ENCODE measurements at regions not wholly inside any gene's neighbourhood (a gene's known extent, or its start where the extent isn't known, plus 50 kb on each side); places are given as distances from the start of the nearest gene placed in this dataset.

DNA sequence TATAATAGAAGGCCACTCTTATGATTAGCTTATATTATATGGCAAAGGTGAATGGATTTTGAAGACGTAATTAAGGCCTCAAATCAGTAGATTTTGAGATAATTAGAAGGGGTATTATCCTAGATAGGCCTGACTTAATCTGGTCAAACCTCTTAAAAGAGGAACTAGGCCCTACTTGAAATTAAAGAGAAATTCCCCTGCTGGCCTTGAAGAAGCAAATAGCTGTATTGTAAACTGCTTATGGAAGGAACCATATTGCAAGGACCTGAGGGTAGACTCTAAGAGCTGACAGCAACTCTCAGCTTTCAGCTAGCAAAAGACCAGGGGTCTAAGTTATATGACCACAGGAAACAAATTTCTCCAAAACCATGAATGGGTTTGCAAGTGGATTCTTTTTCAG lies 219.0 kb upstream of the ONECUT1 start:
- peak; percentile 3 for DNase-seq

DNA sequence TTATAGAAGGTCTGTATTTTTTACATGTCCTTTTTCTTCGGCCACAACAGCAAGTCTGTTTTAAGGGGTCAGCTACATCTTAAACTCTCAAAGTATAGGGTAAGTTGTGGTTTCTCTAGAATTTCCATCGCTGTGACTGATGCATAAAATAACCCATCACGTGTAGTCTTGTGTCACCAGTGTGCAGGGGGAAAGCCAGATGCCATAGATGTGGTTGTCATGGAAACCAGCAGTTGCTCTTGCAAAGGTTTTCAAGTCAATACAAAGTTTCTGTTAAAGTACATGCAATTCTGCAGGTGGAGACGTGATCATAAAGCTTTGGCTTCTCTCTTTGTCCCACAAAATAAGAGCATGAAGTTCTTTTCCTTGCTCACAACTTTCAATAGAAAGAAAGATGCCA lies 210.3 kb upstream of the ONECUT1 start:
- no peak for DNase-seq

DNA sequence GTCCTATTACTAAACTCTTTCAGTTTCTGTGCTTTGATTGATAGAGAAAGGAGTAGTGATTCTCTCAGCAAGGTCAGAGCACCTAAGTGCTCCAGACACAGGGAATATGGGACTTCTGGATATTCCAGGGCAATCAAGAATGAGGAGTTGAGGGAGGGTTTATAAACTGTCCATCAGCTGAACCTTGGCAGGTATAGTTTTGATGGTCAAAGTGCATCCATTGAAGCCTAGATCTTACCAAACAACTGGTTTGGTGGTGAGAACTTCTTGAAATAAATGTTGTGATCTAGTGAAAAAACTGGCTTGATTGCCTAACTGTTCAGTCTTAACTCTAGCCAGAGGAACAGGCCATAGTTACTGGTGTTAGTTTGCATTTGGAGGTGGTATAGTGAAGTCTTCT lies 207.0 kb upstream of the ONECUT1 start:
- DNase-seq = no peak

DNA sequence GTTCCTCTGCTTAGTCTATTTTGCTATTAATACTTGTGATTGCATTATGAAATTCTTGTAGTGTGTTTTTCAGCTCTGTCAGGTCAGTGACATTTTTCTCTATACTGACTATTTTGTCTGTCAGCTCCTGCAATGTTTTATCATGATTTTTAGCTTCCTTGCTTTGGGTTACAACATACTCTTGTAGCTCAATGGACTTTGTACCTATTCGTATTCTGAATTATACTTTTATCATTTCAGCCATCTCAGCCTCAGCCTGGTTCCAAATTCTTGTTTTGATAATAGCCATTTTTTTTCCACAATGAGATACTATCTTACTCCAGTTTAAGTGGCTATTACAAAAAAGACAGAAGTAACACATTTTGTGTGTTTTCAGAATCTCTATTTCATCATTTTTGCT lies 204.2 kb upstream of the ONECUT1 start:
- DNase-seq = no peak

DNA sequence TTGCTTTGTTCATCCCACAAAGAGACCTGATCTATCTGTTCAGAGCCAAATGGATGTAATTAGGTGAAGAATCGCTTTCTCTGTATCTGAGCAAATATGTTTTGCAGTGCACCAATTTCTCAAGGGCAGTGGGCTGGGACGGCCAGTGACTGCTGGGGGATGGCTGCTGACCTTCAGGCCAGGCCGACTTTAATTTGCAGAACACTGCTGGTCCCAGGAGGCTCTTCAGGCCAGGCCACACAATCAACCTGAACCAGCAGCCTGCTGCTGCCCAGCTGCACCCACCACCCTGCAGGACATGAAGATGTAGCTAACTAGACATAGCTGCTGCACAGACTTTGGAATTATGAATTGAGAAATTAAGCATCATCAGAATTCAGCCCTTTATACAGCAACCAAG lies 194.4 kb upstream of the ONECUT1 start:
- DNase-seq = no peak

DNA sequence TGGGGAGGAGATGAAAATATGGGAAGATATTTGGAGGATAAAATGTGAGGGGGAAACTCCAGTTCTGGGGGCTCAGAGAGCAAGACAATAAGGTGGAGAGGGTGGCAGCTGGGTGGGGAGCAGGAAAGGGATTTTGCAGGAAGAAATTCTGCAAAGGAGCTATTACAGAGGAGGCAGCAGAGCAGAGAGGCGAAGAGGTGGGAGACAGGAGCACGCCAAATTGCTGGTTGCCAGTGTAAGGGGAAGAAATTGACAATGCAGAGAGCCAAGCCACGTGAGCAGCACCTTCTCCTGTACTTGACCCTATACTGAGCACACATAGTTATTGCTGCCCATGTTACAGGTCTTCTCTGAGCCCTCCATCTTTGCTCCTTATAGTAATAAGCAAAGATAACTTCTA lies 190.3 kb upstream of the ONECUT1 start:
- no peak for DNase-seq

DNA sequence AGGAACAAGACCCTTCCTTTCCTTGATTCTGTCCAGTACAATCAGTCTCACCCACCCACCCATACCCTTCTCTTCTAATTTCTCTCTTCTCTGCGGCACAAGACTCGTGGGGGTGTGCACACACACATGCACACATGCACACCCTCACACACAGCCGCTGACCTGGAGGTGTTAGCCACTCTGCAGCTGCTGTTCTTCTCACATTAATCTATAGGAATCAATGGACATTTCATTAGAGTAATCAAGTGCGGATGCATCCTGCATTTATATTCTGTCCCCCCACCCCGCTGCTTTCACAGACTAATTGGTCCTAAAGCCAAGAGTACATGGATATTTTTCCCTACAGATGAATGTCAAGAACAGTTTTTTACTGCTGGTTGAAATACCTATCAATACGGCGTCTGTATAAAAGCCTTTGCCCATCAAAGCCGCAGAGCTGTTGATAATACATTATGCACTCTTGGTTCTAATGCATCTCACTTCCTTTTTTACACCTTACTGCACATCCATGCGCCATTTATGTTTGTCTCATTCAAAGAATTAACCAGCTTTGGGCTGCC lies 186.5 kb upstream of the ONECUT1 start:
- no peak for DNase-seq

DNA sequence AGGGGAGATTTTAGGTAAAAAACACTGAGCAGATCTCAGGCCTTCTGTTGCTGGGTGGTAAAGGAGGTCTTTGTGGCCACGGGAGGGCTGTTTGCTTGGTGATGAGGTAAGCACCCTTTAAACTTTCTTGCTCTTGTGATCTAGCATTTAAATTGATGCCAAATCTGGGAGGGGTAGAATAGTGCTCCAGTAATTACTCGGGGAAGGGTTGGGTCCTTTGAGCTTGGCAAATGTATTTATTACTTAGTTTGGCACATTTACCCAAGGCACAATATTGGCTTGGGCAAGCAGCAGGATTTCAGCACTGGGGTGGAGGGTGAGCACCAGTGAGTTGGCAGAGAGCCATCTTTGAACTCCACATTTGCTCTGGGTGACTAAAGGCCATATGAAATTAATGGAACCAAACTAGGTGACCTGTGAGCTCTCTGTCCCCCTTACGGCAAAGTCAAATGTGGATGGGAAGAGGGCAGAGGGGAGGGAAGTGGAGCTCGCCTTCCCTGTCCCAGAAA lies 185.9 kb upstream of the ONECUT1 start:
- DNase-seq = no peak

DNA sequence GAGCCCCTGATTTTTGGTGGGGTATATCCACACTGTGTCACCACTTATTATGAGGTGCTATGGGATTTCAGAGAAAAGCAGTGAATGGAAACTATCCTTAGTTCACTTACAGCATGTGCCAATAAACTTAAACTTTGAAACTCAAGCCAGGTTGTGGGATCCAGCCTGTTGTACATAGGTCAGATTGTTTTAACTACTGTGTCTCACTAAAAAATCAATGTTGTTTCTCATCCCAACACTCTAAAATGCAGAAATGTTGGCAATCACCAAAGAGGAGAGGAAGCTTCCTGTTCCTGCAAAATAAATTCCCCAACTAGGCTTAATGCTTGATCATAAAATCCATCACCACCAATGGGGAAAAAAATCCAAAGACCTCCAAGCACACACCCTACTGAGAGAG lies 173.7 kb upstream of the ONECUT1 start:
- DNase-seq = no peak

DNA sequence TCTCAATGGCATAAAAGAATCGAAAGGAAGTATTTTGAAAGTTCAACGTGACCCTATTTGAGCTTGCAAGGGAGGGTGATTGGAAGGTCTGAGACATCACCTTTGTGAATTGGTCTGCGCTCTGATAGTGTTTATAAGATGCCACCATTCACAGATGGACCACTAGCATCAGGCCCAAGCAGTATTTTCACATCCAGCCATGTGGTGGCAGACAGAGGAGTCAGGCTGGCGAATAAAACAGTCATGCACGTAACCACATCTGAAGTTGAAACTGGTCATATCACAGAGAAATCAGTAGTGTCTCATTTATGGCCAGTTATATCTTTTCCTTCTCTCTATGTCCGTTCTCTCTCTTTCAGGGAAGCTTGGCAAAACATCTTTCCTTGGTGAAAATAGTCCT lies 170.1 kb upstream of the ONECUT1 start:
- DNase-seq = no peak

DNA sequence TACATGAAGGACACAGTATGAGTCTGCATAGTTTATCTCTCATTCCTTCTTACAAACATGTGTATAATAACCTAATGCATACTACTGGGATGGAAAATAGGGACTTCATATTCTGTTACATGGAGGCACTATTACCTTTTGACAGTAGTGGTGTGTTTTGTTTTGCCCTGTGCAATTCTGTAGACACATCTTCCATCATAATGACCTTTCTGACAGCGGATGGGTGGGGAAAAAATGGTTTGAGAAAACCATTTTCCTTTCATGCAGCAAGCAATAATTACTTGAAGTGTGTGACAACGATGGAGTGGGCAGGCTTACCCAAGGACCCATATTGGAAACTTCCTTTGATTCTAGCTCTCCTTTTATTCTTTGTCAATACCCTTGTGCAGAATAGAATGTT lies 153.6 kb upstream of the ONECUT1 start:
- no peak for DNase-seq

DNA sequence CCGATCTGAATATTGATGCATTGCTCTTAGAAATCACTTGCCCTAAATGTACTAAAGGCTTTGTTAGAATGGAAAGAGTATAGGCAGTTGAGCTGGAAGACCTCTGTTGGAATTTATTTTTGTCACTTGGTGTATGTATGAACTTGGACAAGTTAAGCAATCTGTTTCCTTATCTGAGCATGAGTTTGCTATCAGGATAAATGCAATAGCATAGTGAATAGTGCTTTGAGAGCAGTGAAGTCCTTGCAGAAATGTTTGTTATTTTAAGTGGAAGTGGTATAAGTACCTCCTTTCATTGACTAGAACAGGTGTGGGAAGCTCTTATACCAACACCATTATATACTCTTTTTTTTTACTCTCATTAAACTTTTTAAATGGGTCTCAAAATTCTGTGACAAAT lies 146.4 kb upstream of the ONECUT1 start:
- no peak for DNase-seq

DNA sequence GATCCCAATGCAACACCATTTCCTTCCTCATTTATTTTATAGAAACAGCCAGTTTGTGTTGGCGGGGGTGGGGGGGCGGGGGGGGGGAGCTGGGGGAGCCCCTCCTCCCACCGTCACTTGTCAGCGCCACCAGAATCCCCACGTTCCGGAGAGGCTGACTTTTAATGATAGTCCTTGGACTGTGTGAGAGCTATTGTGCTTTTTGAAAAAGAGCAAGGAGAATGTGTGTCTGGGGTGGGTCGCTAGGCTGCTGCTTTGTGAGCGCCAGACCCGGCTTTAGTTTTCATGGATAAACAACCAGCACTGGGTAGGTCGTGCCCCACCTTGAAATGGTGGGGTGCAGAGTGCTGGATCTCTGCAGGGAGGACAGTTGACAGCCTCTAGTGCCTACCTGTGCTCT lies 135.0 kb upstream of the ONECUT1 start:
- DNase-seq = no peak

DNA sequence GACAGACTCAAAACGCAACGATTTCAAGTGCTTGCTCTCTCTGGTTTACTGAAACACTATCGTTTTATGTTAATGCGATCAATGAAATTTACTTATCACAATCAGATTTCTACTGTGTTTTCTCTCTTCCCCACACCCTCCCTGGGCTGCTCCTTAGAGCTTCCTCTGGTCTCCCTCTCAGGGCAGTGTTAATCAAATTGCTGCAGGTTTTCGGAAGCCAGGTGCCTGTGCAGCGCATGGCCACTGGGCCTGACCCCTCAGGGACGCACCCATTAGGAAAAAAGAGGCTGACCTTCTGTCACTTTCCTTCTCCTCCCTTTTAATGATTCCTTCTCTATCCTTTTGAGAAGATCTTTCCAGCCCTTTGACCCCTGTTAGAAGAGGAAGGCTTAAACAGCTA lies 134.5 kb upstream of the ONECUT1 start:
- no peak for DNase-seq

DNA sequence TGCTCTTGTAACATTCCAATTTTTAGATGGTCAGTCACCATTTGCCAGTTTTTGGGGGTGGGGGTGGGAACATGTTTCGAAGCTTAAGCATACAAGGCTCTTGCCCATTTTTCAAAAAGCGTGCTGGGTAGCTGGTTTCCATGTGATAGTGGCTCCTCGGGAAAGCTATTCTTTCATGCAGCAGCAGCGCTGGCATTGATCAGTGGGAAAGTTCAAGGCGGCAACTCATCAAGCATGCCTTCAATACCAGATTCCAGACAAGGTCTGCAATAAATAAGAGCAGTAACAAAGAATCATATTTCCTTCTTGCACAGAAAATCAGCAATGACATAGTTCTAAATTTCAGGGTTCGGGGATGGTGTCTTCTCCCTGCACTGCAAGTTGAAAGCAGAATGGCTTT lies 133.5 kb upstream of the ONECUT1 start:
- DNase-seq = no peak

DNA sequence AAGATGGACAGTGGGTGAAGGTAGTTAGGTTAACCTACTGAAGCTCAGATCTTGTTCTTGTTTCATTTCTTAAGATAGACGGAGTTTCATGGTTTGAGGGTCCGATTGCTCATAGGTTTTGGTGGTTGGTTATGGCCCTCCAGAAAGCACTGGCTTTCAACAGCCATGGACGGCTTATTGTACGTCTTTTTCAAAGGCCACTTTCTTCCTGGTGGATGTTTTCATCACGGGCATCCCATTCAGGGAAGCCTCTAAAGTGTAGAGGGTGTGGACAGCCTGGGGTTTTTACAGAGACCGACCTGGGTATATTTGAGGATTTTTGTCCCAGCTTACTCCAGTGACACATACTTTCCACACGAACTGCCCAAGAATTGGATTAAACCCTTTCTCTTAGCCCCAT lies 132.7 kb upstream of the ONECUT1 start:
- no peak for DNase-seq

DNA sequence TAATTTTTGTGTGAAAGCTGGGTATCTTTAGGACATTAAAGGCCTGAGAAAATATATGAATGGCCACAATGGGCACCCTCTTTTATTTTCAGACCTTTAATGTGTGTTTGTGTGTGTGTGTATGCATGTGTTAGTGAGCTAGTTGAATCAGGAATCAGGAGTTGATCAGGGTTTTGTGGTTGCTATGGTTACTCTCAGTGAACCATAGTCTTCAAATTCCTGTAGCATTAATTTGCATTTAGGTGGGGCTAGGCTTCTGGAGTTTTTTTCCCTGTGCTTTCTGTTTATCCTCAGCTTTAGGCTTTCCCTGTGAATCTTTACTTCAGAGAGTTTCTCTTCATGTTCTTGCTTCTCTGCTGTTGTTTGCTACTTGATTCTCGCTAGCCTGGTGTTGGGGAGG lies 122.0 kb upstream of the ONECUT1 start:
- no peak for DNase-seq

DNA sequence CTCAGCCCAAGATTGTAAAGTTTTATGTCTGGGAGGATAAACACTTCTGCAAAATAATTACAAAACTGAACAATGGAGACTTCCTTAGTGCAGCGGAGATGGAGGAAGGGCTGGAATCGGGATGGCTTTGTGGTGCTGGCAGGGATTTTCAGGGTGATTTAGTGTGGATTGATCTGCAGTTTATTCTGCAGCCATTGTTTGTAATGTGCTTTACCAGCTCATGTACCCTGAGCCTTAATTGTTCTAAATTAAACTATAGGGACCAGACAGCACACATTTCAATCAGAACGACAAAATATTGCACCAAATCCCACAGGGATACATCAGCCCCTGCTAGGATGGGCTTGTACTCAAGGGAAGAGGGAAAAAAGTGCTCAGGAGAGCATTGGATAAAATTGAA lies 103.2 kb upstream of the ONECUT1 start:
- DNase-seq = no peak

DNA sequence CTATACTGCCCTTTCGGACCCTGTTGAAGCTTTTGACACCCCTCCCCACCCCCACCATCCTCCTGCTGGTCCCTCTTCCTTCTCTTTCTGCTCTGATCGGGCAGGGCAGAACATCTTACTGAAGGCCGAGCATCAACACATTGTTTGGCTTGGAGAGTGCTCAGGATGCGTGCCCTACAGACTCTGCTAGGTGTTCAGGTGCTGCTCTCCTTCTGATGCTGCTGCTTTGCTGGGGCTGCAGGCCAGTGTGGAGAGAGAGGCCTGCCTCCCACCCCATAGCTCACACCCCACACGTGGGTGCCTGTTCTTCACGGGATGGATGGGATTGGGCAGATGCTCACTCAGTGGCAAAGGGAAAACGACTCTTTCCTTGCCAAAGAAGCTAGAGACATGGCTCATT lies 89.8 kb upstream of the ONECUT1 start:
- no peak for DNase-seq

DNA sequence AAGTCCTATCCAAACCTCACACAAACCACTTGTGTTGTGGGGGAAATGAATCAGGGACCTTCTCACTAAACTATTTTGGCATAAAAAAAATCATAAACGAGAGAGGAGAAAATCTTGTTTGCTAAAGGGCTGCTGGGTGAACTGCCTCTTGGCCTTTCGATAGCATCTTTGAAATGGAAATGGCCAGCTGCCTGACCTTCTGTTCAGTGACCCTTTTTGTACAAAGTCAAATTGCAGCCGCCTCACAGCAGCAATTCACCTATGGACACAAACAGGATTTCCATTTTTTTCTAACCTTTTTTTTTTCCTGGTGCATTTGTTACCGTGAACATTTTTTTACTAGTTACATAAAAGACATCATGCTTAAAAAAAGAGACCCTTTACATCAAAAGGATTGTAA lies 89.0 kb upstream of the ONECUT1 start:
- DNase-seq = no peak

DNA sequence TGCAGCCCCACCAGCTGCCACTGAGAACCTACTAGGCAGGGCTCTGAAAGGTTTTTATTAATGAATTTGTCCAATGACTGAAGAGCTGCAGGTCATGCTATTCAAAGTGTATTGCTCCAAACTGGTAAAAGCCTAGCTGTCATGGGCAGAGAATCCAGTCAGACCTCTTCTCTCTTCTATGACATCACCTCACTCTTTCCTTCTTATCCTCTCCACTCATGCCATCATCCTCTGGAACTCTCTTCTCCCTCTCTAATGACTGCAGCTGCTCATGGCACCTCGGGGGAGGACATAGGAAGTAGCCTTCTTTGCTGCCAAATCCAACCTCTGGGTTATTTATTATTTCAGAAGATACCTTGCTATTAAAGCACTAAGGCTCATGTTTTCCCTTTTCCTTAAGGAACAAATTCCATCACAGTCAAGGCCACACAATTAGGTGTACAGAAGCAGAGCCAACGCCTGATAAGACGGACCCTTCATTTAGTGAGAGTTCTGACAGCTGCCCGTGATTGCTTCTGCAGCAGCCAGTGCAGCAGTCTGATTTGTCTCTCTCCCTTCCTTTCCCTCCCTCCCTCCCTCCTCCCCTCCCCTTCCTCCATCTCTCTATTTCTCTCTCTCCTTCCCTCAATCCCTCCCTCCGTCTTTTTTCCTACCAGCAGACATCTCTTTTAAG lies 87.0 kb upstream of the ONECUT1 start:
- no peak for DNase-seq

DNA sequence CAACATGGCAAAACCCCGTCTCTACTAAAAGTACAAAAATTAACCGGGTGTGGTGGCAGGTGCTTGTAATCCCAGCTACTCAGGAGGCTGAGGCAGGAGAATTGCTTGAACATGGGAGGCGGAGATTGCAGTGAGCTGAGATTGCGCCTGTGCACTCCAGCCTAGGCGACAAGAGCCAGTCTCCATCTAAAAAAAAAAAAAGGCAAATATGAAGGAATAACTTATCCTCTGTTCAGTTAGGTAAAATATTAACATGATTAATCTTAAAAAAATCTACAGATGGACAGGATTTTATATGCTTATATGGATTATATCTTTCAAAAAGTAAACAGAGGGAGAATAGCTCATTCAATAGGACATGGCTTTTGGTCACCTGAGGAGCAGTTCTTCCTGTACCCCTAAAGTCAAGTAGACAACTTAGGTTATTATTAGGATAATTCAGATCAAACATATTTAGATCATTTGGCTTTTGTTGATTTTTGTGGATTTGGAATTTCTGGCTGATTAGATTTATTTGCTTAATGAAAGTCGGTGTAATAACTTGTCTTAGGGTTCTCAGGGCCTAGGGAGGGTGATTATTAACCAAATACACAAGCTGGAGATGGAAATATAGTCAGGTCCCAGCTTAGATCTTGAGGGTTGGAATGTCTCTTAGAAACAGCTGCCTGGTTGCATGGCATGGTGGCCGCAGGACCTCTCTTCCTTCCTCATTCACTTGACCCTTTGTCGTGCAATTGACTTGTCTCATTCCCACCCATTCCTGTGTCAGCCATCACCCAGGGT lies 82.1 kb upstream of the ONECUT1 start:
- no peak for DNase-seq

DNA sequence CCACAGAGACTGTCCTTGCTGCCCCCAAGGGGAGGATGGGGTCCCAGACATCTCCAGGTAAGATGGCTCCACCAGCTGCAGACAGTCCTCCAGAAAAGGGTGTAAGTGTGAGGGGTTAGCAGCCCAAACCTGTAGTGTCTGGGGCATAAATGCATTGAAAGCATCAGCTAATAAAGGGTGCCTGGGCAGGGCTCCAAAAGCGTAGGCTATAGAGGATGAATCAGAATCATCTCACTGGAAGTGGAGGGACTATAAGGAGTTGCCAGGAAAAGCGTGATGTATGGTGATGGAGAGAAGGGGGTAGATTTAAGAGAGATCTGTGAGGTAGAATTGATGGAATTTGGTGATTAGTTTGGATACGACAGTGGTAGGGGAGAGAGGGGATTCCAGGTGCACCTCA lies 79.9 kb upstream of the ONECUT1 start:
- DNase-seq = no peak

DNA sequence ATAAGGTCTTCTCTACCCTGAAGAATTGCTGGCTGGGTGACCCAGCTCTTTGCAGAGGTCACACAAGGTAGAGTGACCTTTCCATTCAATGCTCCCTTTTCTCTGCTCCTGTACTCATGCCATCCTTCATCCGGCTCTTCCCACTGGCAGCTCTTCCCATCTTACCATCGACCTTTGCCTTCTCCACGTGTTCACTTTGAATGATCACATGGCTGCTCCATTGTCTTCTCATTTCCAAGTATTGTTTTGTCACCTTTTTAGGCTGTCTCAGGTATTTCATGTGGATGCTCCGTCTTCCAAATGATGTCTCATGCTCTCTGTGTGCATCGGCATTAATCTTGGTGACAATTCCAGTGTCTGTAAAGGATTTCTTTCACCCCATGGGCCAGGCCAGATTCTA lies 76.6 kb upstream of the ONECUT1 start:
- DNase-seq = no peak

DNA sequence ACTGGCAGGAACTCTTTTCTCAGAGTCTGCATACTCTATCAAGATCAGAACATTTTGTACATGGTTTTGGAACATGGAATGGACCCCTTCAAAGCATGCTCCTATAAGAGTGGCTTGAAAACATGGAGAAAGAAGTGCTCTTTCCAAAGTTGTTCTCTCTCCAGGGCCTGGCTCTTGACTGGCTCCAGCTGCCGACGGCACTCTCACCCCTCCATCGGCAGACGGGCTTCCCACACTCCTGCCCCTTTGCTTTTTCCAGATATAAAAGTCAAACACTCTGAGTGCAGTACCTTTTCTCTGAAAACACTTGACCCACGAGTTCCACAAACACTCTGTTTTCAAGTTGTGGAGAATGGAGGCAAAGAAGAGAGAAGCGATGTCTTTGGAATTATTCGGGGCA lies 72.5 kb upstream of the ONECUT1 start:
- no peak for DNase-seq
